Neural progenitor cell (in vitro differentiated cells): ENCODE measurements at regions not wholly inside any gene's neighbourhood (a gene's known extent, or its start where the extent isn't known, plus 50 kb on each side); places are given as distances from the start of the nearest gene placed in this dataset.

ENCODE experiments used
- EZH2 ChIP-seq: fragments of 200-600 bp; sonication (generic); IDR thresholded peaks from 2 replicates; pipeline ENCODE4 v1.6.1; 2017; ENCODE audit warnings: antibody characterized with exemption, mild to moderate bottlenecking, moderate library complexity
- TF ChIP-seq, protein P1 (sequence below): fragments of 200-600 bp; sonication (generic); IDR thresholded peaks from 2 replicates; pipeline ENCODE4 v1.5.1; 2017; ENCODE audit warnings: antibody characterized with exemption, mild to moderate bottlenecking

DNA sequence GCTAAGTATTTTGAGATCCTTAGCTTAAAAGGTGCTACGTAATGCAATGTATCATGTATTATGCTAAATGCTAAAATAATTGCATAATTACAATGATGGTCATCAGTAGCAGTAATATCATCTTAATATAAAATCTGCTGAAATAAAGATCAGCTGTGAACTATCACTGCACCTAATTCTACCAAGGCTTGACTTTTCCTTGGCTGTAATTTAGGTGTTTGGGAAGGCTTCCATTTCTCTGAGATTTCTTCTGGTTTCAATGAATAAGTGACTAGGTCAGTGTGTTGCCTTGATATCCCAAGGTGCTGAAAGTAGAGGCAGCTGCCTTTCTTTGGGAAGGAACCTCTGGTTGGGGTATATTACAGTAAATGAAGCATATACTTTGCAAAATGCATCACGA, 376.1 kb downstream of the STK39 start:
- no peak for TF ChIP-seq EZH2
- TF ChIP-seq, protein P1, sequence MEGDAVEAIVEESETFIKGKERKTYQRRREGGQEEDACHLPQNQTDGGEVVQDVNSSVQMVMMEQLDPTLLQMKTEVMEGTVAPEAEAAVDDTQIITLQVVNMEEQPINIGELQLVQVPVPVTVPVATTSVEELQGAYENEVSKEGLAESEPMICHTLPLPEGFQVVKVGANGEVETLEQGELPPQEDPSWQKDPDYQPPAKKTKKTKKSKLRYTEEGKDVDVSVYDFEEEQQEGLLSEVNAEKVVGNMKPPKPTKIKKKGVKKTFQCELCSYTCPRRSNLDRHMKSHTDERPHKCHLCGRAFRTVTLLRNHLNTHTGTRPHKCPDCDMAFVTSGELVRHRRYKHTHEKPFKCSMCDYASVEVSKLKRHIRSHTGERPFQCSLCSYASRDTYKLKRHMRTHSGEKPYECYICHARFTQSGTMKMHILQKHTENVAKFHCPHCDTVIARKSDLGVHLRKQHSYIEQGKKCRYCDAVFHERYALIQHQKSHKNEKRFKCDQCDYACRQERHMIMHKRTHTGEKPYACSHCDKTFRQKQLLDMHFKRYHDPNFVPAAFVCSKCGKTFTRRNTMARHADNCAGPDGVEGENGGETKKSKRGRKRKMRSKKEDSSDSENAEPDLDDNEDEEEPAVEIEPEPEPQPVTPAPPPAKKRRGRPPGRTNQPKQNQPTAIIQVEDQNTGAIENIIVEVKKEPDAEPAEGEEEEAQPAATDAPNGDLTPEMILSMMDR, result no peak
